ENCODE measurements at regions not wholly inside any gene's neighbourhood (a gene's known extent, or its start where the extent isn't known, plus 50 kb on each side); places are given as distances from the start of the nearest gene placed in this dataset.

GRCh38 chr14:37652042-37652441, 56.6 kb downstream of the TTC6 start:
- TF ChIP-seq CTCF (IDR thresholded peaks at IDR 0.05; ENCODE audit: insufficient read depth, low read depth, low read length) (no peak), EZH2 (IDR thresholded peaks at IDR 0.05; ENCODE audit: insufficient read depth, low read length) (no peak)

All from astrocyte (in vitro differentiated cells and primary cell).